ENCODE measurements at regions not wholly inside any gene's neighbourhood (a gene's known extent, or its start where the extent isn't known, plus 50 kb on each side); places are given as distances from the start of the nearest gene placed in this dataset.
"Not testable (repeated sequence)": the region's sequence is repeated elsewhere in the genome, so short reads cannot be mapped to it uniquely, and the experiment has no call there.

- no peak for DNase-seq
These were observed 287.6 kb downstream of the SOX2 start for GRCh38 chr3:181999314-181999713.

GRCh38 chr3:182000447-182000846 lies 288.7 kb downstream of the SOX2 start:
- DNase-seq = no peak

GRCh38 chr3:182005219-182005618 lies 293.5 kb downstream of the SOX2 start:
- no peak for DNase-seq

- no peak for DNase-seq
These were observed 294.0 kb downstream of the SOX2 start for GRCh38 chr3:182005701-182006100.

- no peak for DNase-seq
These were observed 294.7 kb downstream of the SOX2 start for GRCh38 chr3:182006431-182006830.

GRCh38 chr3:182007441-182007840 lies 295.7 kb downstream of the SOX2 start:
- no peak for DNase-seq

- no peak for DNase-seq
These were observed 306.6 kb downstream of the SOX2 start for GRCh38 chr3:182018361-182018760.

GRCh38 chr3:182019926-182020325 lies 308.2 kb downstream of the SOX2 start:
- DNase-seq = no peak

- DNase-seq = no peak
These were observed 312.1 kb downstream of the SOX2 start for GRCh38 chr3:182023843-182024242.

- peak; percentile 5 for DNase-seq
These were observed 315.6 kb downstream of the SOX2 start for GRCh38 chr3:182027366-182027765.

- no peak for DNase-seq
These were observed 316.4 kb downstream of the SOX2 start for GRCh38 chr3:182028081-182028480.

GRCh38 chr3:182034231-182034630 lies 322.5 kb downstream of the SOX2 start:
- DNase-seq = not testable (repeated sequence)

GRCh38 chr3:182035324-182035723 lies 323.6 kb downstream of the SOX2 start:
- DNase-seq = no peak

GRCh38 chr3:182036382-182036781 lies 324.7 kb downstream of the SOX2 start:
- no peak for DNase-seq

GRCh38 chr3:182041668-182042291 lies 330.1 kb downstream of the SOX2 start:
- no peak for DNase-seq

GRCh38 chr3:182045736-182046135 lies 334.0 kb downstream of the SOX2 start:
- no peak for DNase-seq

GRCh38 chr3:182046166-182046764 lies 334.5 kb downstream of the SOX2 start:
- DNase-seq = no peak

- no peak for DNase-seq
These were observed 339.2 kb downstream of the SOX2 start for GRCh38 chr3:182050932-182051331.

GRCh38 chr3:182052332-182052731 lies 340.6 kb downstream of the SOX2 start:
- DNase-seq = no peak

- DNase-seq = no peak
These were observed 341.0 kb downstream of the SOX2 start for GRCh38 chr3:182052757-182053156.

GRCh38 chr3:182058488-182058887 lies 346.8 kb downstream of the SOX2 start:
- DNase-seq = no peak

- no peak for DNase-seq
These were observed 352.0 kb downstream of the SOX2 start for GRCh38 chr3:182063742-182064141.

GRCh38 chr3:182067423-182067822 lies 355.7 kb downstream of the SOX2 start:
- DNase-seq = no peak

- DNase-seq = no peak
These were observed 366.6 kb downstream of the SOX2 start for GRCh38 chr3:182078316-182078715.

GRCh38 chr3:182078929-182079328 lies 367.2 kb downstream of the SOX2 start:
- DNase-seq = no peak

All from fibroblast of skin of abdomen (primary cell).